HepG2 (cell line): ENCODE measurements at regions not wholly inside any gene's neighbourhood (a gene's known extent, or its start where the extent isn't known, plus 50 kb on each side); places are given as distances from the start of the nearest gene placed in this dataset.

Experiments
- CTCF ChIP-seq: sonication (generic); formaldehyde crosslinking; IDR thresholded peaks from 2 replicates; pipeline ENCODE4 v1.5.0; 2020; ENCODE audit warnings: mild to moderate bottlenecking, missing genetic modification reagents, moderate library complexity
- DNMT3B ChIP-seq: conservative IDR thresholded peaks from 2 replicates; pipeline ENCODE4 v1.6.1; 2016; ENCODE audit warnings: missing biosample characterization, control low read depth
- DPF2 ChIP-seq: sonication (generic); formaldehyde crosslinking; IDR thresholded peaks from 2 replicates; pipeline ENCODE4 v1.4.0; 2020; ENCODE audit warnings: mild to moderate bottlenecking, low read depth, missing genetic modification reagents, borderline replicate concordance
- GPN1 ChIP-seq: sonication (generic); formaldehyde crosslinking; IDR thresholded peaks from 2 replicates; pipeline ENCODE4 v1.5.1; 2020; ENCODE audit warnings: missing genetic modification reagents, borderline replicate concordance
- RAD21 ChIP-seq: fragments of 450-650 bp; formaldehyde crosslinking; IDR thresholded peaks from 2 replicates; pipeline ENCODE4 v1.5.0; 2020; ENCODE audit warnings: mild to moderate bottlenecking
- SMAD3 ChIP-seq: sonication (generic); formaldehyde crosslinking; IDR thresholded peaks from 2 replicates; pipeline ENCODE4 v1.4.0; 2020; ENCODE audit warnings: missing genetic modification reagents
- SMC3 ChIP-seq: IDR thresholded peaks from 2 replicates; pipeline ENCODE4 v1.6.1; 2011; ENCODE audit warnings: low read length, improper control_type of control experiment
- TAF15 ChIP-seq: fragments of 200-400 bp; formaldehyde crosslinking; IDR thresholded peaks from one replicate; pipeline ENCODE4 v1.6.1; 2018; ENCODE audit warnings: mild to moderate bottlenecking, low read depth, low read length; ENCODE audit not compliant: poor library complexity, severe bottlenecking
- ZBTB4 ChIP-seq: sonication (generic); formaldehyde crosslinking; IDR thresholded peaks from 2 replicates; pipeline ENCODE4 v1.4.0; 2020; ENCODE audit warnings: missing genetic modification reagents, mild to moderate bottlenecking, borderline replicate concordance
- ZFP1 ChIP-seq: IDR thresholded peaks from 2 replicates; pipeline ENCODE4 v1.6.1; 2016
- ZNF343 ChIP-seq: sonication (generic); formaldehyde crosslinking; IDR thresholded peaks from 2 replicates; pipeline ENCODE4 v1.4.0; 2020; ENCODE audit warnings: mild to moderate bottlenecking, missing genetic modification reagents
- ZNF7 ChIP-seq: IDR thresholded peaks from 2 replicates; pipeline ENCODE4 v1.6.1; 2016; ENCODE audit warnings: missing biosample characterization, missing genetic modification reagents
- ZNF780A ChIP-seq: sonication (generic); formaldehyde crosslinking; IDR thresholded peaks from 2 replicates; pipeline ENCODE4 v1.8.0; 2022; ENCODE audit warnings: mild to moderate bottlenecking, missing genetic modification reagents, moderate library complexity
- TF ChIP-seq, protein P1 (sequence below): sonication (generic); formaldehyde crosslinking; IDR thresholded peaks from 2 replicates; pipeline ENCODE4 v1.5.0; 2020; ENCODE audit warnings: mild to moderate bottlenecking, missing genetic modification reagents, borderline replicate concordance
- TF ChIP-seq, protein P2 (sequence below): sonication (generic); formaldehyde crosslinking; IDR thresholded peaks from 2 replicates; pipeline ENCODE4 v1.5.0; 2020; ENCODE audit warnings: missing genetic modification reagents

DNA sequence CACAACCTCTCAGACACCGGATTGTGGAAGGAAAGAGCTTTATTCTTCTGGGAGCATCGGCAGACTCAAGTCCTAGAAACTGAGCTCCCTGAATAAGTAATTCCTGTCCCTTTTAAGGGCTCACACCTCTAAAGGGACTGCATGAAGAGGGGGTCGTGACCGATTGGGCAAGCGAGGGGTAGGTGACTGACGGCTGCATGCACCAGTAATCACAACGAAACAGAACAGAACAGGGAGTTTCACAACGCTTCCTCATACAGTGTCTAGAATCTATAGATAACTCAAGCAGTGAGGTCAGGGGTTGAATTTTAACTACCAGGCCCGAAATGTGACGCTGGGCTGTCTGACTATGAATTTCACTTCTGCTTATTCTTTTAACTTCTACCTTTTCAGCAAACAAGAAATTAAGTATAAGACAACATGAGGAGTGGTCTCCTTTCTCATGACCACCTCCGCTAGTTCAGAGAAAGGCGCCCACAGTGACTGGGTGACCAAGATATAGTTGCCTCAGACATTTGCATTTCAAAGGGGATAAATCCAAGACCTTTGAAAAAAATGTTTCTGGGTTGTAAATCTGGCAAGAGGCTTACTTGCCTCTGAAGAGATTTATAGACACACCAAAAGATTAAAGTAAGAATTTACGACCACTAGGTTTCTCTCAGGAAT lies 88.4 kb upstream of the ATF7IP2 start (continued):
- no peak for TF ChIP-seq CTCF (CRISPR knock-in tag)
- TF ChIP-seq, protein P1, sequence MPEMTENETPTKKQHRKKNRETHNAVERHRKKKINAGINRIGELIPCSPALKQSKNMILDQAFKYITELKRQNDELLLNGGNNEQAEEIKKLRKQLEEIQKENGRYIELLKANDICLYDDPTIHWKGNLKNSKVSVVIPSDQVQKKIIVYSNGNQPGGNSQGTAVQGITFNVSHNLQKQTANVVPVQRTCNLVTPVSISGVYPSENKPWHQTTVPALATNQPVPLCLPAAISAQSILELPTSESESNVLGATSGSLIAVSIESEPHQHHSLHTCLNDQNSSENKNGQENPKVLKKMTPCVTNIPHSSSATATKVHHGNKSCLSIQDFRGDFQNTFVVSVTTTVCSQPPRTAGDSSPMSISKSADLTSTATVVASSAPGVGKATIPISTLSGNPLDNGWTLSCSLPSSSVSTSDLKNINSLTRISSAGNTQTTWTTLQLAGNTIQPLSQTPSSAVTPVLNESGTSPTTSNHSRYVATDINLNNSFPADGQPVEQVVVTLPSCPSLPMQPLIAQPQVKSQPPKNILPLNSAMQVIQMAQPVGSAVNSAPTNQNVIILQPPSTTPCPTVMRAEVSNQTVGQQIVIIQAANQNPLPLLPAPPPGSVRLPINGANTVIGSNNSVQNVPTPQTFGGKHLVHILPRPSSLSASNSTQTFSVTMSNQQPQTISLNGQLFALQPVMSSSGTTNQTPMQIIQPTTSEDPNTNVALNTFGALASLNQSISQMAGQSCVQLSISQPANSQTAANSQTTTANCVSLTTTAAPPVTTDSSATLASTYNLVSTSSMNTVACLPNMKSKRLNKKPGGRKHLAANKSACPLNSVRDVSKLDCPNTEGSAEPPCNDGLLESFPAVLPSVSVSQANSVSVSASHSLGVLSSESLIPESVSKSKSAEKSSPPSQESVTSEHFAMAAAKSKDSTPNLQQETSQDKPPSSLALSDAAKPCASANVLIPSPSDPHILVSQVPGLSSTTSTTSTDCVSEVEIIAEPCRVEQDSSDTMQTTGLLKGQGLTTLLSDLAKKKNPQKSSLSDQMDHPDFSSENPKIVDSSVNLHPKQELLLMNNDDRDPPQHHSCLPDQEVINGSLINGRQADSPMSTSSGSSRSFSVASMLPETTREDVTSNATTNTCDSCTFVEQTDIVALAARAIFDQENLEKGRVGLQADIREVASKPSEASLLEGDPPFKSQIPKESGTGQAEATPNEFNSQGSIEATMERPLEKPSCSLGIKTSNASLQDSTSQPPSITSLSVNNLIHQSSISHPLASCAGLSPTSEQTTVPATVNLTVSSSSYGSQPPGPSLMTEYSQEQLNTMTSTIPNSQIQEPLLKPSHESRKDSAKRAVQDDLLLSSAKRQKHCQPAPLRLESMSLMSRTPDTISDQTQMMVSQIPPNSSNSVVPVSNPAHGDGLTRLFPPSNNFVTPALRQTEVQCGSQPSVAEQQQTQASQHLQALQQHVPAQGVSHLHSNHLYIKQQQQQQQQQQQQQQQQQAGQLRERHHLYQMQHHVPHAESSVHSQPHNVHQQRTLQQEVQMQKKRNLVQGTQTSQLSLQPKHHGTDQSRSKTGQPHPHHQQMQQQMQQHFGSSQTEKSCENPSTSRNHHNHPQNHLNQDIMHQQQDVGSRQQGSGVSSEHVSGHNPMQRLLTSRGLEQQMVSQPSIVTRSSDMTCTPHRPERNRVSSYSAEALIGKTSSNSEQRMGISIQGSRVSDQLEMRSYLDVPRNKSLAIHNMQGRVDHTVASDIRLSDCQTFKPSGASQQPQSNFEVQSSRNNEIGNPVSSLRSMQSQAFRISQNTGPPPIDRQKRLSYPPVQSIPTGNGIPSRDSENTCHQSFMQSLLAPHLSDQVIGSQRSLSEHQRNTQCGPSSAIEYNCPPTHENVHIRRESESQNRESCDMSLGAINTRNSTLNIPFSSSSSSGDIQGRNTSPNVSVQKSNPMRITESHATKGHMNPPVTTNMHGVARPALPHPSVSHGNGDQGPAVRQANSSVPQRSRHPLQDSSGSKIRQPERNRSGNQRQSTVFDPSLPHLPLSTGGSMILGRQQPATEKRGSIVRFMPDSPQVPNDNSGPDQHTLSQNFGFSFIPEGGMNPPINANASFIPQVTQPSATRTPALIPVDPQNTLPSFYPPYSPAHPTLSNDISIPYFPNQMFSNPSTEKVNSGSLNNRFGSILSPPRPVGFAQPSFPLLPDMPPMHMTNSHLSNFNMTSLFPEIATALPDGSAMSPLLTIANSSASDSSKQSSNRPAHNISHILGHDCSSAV (CRISPR knock-in tag), result no peak
- TF ChIP-seq, protein P2, sequence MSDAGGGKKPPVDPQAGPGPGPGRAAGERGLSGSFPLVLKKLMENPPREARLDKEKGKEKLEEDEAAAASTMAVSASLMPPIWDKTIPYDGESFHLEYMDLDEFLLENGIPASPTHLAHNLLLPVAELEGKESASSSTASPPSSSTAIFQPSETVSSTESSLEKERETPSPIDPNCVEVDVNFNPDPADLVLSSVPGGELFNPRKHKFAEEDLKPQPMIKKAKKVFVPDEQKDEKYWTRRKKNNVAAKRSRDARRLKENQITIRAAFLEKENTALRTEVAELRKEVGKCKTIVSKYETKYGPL, result no peak
- no peak for TF ChIP-seq RAD21
- TF ChIP-seq ZBTB4 (CRISPR knock-in tag), result no peak
- TF ChIP-seq ZNF7 (CRISPR knock-in tag), result no peak
- no peak for TF ChIP-seq ZNF343 (CRISPR knock-in tag)
- no peak for TF ChIP-seq SMC3
- TF ChIP-seq DNMT3B (CRISPR knock-in tag), result no peak
- no peak for TF ChIP-seq TAF15
- TF ChIP-seq GPN1 (CRISPR knock-in tag), result no peak
- TF ChIP-seq SMAD3 (CRISPR knock-in tag), result peak; percentile 38; the same call in 1 of the 2 replicates
- peak; percentile 91; the same call in 1 of the 2 replicates for TF ChIP-seq ZFP1 (CRISPR knock-in tag)
- TF ChIP-seq ZNF780A (CRISPR knock-in tag), result no peak
- no peak for TF ChIP-seq DPF2 (CRISPR knock-in tag)
